ENCODE measurements at regions not wholly inside any gene's neighbourhood (a gene's known extent, or its start where the extent isn't known, plus 50 kb on each side); places are given as distances from the start of the nearest gene placed in this dataset.

DNA sequence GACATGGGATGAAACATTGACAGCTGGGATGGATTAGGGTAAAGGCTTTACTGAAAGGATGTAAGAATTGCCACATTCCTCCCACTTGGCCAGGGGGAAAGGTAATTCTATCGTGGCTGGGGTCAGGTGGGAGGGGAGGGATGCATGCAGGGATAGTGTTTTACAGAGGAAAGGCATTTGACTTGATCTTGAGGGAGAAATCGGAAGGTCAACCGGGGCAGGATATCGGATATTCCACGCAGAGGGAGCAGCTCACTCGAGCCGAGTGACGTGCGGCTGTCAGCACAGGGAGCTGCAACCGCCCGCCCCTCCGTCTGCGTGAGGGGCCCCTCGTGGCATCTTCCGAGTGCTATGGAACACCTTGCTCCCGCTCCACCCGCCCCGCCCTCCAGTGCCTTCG is 63.4 kb upstream of the ADAMTS2 start:
- no TSS peak for BruUV-seq (replicated peaks)
- H3K4me3 ChIP-seq = no peak overlapping the region
- ATAC-seq = no peak
- no peaks in the 10 kb centered on the region for H3K9me1 ChIP-seq (ENCODE audit: control insufficient read depth, insufficient read depth, low read length)
- DNase-seq (ENCODE audit: extremely low read depth in 1 of 4, low spot score in 3 of 4) = no peak
- 2% methylated on average over 16 of the region's 19 CpGs for WGBS (ENCODE audit: insufficient coverage, low coverage, missing lambda C conversion rate)
- H3K36me3 ChIP-seq (ENCODE audit: control insufficient read depth, insufficient read depth, low read length) = no peaks in the 10 kb centered on the region
- no peak overlapping the region for H3K9ac ChIP-seq (ENCODE audit: insufficient read depth in 1 of 2, low read depth in 2 of 2, low read length in 2 of 2)
- H3K4me2 ChIP-seq (ENCODE audit: insufficient read depth, low read length) = no peak overlapping the region
- H3K9me3 ChIP-seq (replicated peaks; ENCODE audit: control insufficient read depth, insufficient read depth, low read depth, low read length) = no peaks in the 10 kb centered on the region
- FAIRE-seq = no peak
- in situ Hi-C loops (cut with MboI) (no loop called here), intact Hi-C loops (cut with micrococcal nuclease) (no loop called here)
- POLR2A ChIA-PET = interaction anchor here (0.6 to 0.7 kb wide), 2 partner anchors 15 to 223 kb away, joined by 3 to 4 read pairs; no protein-coding TSS in a partner anchor
- no peak overlapping the region for H2AFZ ChIP-seq (ENCODE audit: low read depth, low read length)
- no peaks in the 10 kb centered on the region for H3K79me2 ChIP-seq (ENCODE audit: control insufficient read depth, insufficient read depth, low read length)
- H4K20me1 ChIP-seq (replicated peaks; ENCODE audit: control insufficient read depth, insufficient read depth, low read length) = no peaks in the 10 kb centered on the region
- H3K27ac ChIP-seq (ENCODE audit: extremely low read depth, low read depth, low read length) = no peak overlapping the region
- H3K27me3 ChIP-seq (ENCODE audit: control insufficient read depth in 2 of 2, insufficient read depth in 2 of 2, low read length in 2 of 2) = peaks cover 11 to 51% of the 10 kb centered on the region in 2 experiments; a peak in 4 of 5 replicates
- CTCF ChIA-PET (ENCODE audit: low intra/inter-chr PET ratio) = no interaction called here
- H3K4me1 ChIP-seq (replicated peaks in 1 of 2; ENCODE audit: control insufficient read depth in 2 of 2, insufficient read depth in 2 of 2, low read length in 2 of 2) = peaks cover 0 to 7% of the 10 kb centered on the region in 2 experiments; a peak in 1 of 5 replicates
- TF ChIP-seq, protein P1, sequence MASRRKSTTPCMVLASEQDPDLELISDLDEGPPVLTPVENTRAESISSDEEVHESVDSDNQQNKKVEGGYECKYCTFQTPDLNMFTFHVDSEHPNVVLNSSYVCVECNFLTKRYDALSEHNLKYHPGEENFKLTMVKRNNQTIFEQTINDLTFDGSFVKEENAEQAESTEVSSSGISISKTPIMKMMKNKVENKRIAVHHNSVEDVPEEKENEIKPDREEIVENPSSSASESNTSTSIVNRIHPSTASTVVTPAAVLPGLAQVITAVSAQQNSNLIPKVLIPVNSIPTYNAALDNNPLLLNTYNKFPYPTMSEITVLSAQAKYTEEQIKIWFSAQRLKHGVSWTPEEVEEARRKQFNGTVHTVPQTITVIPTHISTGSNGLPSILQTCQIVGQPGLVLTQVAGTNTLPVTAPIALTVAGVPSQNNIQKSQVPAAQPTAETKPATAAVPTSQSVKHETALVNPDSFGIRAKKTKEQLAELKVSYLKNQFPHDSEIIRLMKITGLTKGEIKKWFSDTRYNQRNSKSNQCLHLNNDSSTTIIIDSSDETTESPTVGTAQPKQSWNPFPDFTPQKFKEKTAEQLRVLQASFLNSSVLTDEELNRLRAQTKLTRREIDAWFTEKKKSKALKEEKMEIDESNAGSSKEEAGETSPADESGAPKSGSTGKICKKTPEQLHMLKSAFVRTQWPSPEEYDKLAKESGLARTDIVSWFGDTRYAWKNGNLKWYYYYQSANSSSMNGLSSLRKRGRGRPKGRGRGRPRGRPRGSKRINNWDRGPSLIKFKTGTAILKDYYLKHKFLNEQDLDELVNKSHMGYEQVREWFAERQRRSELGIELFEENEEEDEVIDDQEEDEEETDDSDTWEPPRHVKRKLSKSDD (conservative IDR thresholded peaks at IDR 0.05; ENCODE audit: low read length) = no peak
- TF ChIP-seq SP1 (CRISPR knock-in tag; IDR thresholded peaks at IDR 0.05) (no peak), ZNF263 (CRISPR knock-in tag; IDR thresholded peaks at IDR 0.05; ENCODE audit: borderline replicate concordance) (no peak), BRD4 (IDR thresholded peaks at IDR 0.05) (no peak), KAT7 (CRISPR knock-in tag; IDR thresholded peaks at IDR 0.05; ENCODE audit: borderline replicate concordance) (no peak), ZNF584 (CRISPR knock-in tag; IDR thresholded peaks at IDR 0.05; ENCODE audit: low read depth) (no peak), GABPB2 (CRISPR knock-in tag; conservative IDR thresholded peaks at IDR 0.05) (no peak), ADNP (tag; IDR thresholded peaks at IDR 0.05) (no peak), TGIF2 (CRISPR knock-in tag; IDR thresholded peaks at IDR 0.05) (no peak), ZNF696 (CRISPR knock-in tag; conservative IDR thresholded peaks at IDR 0.05) (no peak), RUNX1 (IDR thresholded peaks at IDR 0.05; ENCODE audit: low read depth) (no peak), ELF4 (CRISPR knock-in tag; IDR thresholded peaks at IDR 0.05) (no peak)
- TF ChIP-seq, protein P2, sequence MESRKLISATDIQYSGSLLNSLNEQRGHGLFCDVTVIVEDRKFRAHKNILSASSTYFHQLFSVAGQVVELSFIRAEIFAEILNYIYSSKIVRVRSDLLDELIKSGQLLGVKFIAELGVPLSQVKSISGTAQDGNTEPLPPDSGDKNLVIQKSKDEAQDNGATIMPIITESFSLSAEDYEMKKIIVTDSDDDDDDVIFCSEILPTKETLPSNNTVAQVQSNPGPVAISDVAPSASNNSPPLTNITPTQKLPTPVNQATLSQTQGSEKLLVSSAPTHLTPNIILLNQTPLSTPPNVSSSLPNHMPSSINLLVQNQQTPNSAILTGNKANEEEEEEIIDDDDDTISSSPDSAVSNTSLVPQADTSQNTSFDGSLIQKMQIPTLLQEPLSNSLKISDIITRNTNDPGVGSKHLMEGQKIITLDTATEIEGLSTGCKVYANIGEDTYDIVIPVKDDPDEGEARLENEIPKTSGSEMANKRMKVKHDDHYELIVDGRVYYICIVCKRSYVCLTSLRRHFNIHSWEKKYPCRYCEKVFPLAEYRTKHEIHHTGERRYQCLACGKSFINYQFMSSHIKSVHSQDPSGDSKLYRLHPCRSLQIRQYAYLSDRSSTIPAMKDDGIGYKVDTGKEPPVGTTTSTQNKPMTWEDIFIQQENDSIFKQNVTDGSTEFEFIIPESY (CRISPR knock-in tag; IDR thresholded peaks at IDR 0.05) = no peak
- TF ChIP-seq, protein P3, sequence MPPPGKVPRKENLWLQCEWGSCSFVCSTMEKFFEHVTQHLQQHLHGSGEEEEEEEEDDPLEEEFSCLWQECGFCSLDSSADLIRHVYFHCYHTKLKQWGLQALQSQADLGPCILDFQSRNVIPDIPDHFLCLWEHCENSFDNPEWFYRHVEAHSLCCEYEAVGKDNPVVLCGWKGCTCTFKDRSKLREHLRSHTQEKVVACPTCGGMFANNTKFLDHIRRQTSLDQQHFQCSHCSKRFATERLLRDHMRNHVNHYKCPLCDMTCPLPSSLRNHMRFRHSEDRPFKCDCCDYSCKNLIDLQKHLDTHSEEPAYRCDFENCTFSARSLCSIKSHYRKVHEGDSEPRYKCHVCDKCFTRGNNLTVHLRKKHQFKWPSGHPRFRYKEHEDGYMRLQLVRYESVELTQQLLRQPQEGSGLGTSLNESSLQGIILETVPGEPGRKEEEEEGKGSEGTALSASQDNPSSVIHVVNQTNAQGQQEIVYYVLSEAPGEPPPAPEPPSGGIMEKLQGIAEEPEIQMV (tag; conservative IDR thresholded peaks at IDR 0.05; ENCODE audit: low read depth) = no peak
- TF ChIP-seq, protein P4, sequence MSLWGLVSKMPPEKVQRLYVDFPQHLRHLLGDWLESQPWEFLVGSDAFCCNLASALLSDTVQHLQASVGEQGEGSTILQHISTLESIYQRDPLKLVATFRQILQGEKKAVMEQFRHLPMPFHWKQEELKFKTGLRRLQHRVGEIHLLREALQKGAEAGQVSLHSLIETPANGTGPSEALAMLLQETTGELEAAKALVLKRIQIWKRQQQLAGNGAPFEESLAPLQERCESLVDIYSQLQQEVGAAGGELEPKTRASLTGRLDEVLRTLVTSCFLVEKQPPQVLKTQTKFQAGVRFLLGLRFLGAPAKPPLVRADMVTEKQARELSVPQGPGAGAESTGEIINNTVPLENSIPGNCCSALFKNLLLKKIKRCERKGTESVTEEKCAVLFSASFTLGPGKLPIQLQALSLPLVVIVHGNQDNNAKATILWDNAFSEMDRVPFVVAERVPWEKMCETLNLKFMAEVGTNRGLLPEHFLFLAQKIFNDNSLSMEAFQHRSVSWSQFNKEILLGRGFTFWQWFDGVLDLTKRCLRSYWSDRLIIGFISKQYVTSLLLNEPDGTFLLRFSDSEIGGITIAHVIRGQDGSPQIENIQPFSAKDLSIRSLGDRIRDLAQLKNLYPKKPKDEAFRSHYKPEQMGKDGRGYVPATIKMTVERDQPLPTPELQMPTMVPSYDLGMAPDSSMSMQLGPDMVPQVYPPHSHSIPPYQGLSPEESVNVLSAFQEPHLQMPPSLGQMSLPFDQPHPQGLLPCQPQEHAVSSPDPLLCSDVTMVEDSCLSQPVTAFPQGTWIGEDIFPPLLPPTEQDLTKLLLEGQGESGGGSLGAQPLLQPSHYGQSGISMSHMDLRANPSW (CRISPR knock-in tag; IDR thresholded peaks at IDR 0.05) = no peak

All from K562 (cell line).